ENCODE measurements at regions not wholly inside any gene's neighbourhood (a gene's known extent, or its start where the extent isn't known, plus 50 kb on each side); places are given as distances from the start of the nearest gene placed in this dataset.

DNA sequence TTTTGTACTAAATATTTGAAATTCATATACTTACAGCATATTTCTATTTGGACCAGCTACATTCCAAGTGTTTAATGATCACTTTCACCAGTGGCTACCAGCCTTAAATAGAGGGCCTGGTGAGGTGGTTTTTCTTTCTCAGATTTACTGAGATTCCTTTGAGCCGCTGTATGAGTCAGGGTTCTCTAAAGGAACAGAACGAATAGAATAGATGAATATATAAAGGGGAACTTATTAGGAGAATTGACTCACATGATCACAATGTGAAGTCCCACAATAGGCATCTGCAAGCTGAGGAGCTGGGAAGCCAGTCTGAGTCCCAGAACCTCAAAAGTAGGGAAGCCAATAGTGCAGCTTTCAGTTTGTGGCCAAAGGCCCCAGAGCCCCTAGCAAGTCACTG lies 146.2 kb upstream of the TLL1 start:
- TF ChIP-seq CTCF (conservative IDR thresholded peaks at IDR 0.05) = no peak
- no peak for TF ChIP-seq ZFX (IDR thresholded peaks at IDR 0.05)
